ENCODE measurements at regions not wholly inside any gene's neighbourhood (a gene's known extent, or its start where the extent isn't known, plus 50 kb on each side); places are given as distances from the start of the nearest gene placed in this dataset.

DNA sequence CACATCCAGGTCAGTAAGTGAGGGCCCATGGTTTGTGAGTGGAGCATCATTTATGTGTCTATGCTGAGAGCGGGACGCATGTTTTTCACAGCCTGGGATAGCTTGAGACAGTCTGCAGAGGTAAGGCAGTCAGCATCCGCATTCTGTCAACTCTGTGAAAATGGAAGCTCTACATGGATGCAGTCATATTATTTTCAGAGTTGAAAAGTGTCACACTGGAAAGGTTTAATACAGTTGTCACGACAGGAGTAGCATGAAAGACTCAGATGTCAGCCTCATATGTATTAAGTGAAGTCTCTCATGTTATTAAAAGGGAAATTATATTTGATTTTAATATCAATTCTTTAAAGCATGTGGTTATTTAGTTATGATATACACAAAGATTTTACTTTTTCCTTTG is 436.9 kb upstream of the GYPC start:
- CTCF ChIA-PET: no interaction called here
- Mint-ChIP-seq H3K27ac (ENCODE audit: low read depth, unreplicated experiment) (no peak overlapping the region), H3K4me1 (ENCODE audit: insufficient read depth, unreplicated experiment) (no peaks in the 10 kb centered on the region), H3K9me3 (ENCODE audit: unreplicated experiment) (peaks cover 11% of the 10 kb centered on the region), H3K36me3 (ENCODE audit: insufficient read depth, unreplicated experiment) (no peaks in the 10 kb centered on the region), H3K4me3 (ENCODE audit: unreplicated experiment) (no peak overlapping the region), H3K27me3 (ENCODE audit: insufficient read depth, unreplicated experiment) (no peaks in the 10 kb centered on the region)
- POLR2A ChIA-PET: no interaction called here
- no TSS peak for BruUV-seq (replicated peaks)
- DNase-seq (ENCODE audit: unreplicated experiment): no peak
- TF ChIP-seq, protein P1, sequence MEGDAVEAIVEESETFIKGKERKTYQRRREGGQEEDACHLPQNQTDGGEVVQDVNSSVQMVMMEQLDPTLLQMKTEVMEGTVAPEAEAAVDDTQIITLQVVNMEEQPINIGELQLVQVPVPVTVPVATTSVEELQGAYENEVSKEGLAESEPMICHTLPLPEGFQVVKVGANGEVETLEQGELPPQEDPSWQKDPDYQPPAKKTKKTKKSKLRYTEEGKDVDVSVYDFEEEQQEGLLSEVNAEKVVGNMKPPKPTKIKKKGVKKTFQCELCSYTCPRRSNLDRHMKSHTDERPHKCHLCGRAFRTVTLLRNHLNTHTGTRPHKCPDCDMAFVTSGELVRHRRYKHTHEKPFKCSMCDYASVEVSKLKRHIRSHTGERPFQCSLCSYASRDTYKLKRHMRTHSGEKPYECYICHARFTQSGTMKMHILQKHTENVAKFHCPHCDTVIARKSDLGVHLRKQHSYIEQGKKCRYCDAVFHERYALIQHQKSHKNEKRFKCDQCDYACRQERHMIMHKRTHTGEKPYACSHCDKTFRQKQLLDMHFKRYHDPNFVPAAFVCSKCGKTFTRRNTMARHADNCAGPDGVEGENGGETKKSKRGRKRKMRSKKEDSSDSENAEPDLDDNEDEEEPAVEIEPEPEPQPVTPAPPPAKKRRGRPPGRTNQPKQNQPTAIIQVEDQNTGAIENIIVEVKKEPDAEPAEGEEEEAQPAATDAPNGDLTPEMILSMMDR (IDR thresholded peaks at IDR 0.05; ENCODE audit: unreplicated experiment): no peak
- intact Hi-C loops (cut with micrococcal nuclease): no loop called here

DNA sequence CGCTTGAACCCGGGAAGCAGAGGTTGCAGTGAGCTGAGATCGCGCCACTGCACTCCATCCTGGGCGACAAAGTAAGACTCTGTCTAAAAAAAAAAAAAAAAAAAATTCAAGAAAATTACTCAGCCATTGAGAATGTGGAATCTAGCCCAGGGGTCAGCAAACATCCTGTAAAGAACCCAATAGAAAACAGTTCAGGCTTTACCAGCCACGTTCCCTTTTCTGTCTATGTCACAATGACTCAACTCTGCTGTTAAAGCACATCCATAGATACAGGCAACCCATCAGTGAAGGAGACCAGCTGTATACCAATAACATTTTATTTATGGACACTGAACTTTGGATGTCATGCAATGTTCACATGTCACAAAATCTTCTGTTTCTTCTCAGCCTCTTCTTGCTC is 435.6 kb upstream of the GYPC start:
- no peaks in the 10 kb centered on the region for H3K27me3 Mint-ChIP-seq (ENCODE audit: insufficient read depth, unreplicated experiment)
- ChIA-PET CTCF (interaction anchor here (0.6 kb wide), 2 partner anchors 1021 to 1851 kb away, joined by 3 read pairs; no protein-coding TSS in a partner anchor), POLR2A (no interaction called here)
- intact Hi-C loops (cut with micrococcal nuclease): no loop called here
- peaks cover 11% of the 10 kb centered on the region for H3K9me3 Mint-ChIP-seq (ENCODE audit: unreplicated experiment)
- BruUV-seq (replicated peaks): no TSS peak
- DNase-seq (ENCODE audit: unreplicated experiment): peak; percentile 3
- H3K4me3 Mint-ChIP-seq (ENCODE audit: unreplicated experiment): no peak overlapping the region
- H3K27ac Mint-ChIP-seq (ENCODE audit: low read depth, unreplicated experiment): no peak overlapping the region
- H3K4me1 Mint-ChIP-seq (ENCODE audit: insufficient read depth, unreplicated experiment): no peaks in the 10 kb centered on the region
- TF ChIP-seq, protein P1 (IDR thresholded peaks at IDR 0.05; ENCODE audit: unreplicated experiment): no peak
- no peaks in the 10 kb centered on the region for H3K36me3 Mint-ChIP-seq (ENCODE audit: insufficient read depth, unreplicated experiment)

DNA sequence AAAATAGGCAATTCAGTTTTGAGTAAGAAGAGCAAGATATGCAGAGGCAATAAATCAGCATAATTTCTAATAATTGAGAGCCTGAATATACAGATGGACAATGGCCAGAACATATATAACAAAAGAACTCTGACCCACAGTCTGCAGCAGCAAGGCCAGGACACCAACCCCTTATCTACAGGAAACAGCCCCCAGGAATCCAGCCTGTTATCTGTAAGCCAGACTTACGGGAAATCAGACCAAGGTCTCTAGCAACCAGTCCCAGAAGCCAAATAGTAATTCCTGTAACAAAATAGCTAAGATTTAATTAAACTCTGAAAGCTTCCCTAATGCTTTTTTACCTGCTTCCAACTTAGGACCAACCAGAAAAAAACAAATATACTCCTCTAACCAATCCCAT is 434.5 kb upstream of the GYPC start:
- Mint-ChIP-seq H3K9me3 (ENCODE audit: unreplicated experiment) (peaks cover 11% of the 10 kb centered on the region), H3K36me3 (ENCODE audit: insufficient read depth, unreplicated experiment) (no peaks in the 10 kb centered on the region), H3K27me3 (ENCODE audit: insufficient read depth, unreplicated experiment) (no peaks in the 10 kb centered on the region), H3K4me1 (ENCODE audit: insufficient read depth, unreplicated experiment) (no peaks in the 10 kb centered on the region), H3K4me3 (ENCODE audit: unreplicated experiment) (no peak overlapping the region), H3K27ac (ENCODE audit: low read depth, unreplicated experiment) (no peak overlapping the region)
- no TSS peak for BruUV-seq (replicated peaks)
- DNase-seq (ENCODE audit: unreplicated experiment): no peak
- intact Hi-C loops (cut with micrococcal nuclease): no loop called here
- ChIA-PET CTCF (no interaction called here), POLR2A (no interaction called here)
- TF ChIP-seq, protein P1 (IDR thresholded peaks at IDR 0.05; ENCODE audit: unreplicated experiment): no peak

DNA sequence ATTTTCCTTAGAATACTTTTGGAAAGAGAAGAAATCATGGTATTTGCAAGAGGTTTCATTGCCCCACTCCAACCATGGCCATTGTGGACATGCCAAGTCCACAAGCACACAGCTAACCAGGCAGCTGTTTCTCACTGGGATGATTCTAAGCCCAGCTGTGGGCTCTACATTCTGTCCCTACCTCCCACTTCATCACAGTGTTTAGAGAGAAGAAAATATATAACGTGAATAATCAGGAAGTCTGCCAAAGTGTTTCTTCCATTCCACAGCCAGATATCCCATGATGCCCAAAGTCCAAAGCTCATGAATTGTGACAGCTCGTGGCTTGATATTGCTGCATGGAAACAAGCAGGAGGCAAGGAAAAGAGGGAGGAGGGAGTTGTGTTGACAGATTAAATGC is 433.7 kb upstream of the GYPC start:
- no TSS peak for BruUV-seq (replicated peaks)
- ChIA-PET POLR2A (no interaction called here), CTCF (no interaction called here)
- Mint-ChIP-seq H3K9me3 (ENCODE audit: unreplicated experiment) (peaks cover 11% of the 10 kb centered on the region), H3K27me3 (ENCODE audit: insufficient read depth, unreplicated experiment) (no peaks in the 10 kb centered on the region), H3K4me3 (ENCODE audit: unreplicated experiment) (no peak overlapping the region), H3K4me1 (ENCODE audit: insufficient read depth, unreplicated experiment) (no peaks in the 10 kb centered on the region), H3K27ac (ENCODE audit: low read depth, unreplicated experiment) (no peak overlapping the region), H3K36me3 (ENCODE audit: insufficient read depth, unreplicated experiment) (no peaks in the 10 kb centered on the region)
- no peak for DNase-seq (ENCODE audit: unreplicated experiment)
- intact Hi-C loops (cut with micrococcal nuclease): no loop called here
- TF ChIP-seq, protein P1 (IDR thresholded peaks at IDR 0.05; ENCODE audit: unreplicated experiment): no peak

All from MCF 10A (cell line).